ENCODE measurements at regions not wholly inside any gene's neighbourhood (a gene's known extent, or its start where the extent isn't known, plus 50 kb on each side); places are given as distances from the start of the nearest gene placed in this dataset.

DNA sequence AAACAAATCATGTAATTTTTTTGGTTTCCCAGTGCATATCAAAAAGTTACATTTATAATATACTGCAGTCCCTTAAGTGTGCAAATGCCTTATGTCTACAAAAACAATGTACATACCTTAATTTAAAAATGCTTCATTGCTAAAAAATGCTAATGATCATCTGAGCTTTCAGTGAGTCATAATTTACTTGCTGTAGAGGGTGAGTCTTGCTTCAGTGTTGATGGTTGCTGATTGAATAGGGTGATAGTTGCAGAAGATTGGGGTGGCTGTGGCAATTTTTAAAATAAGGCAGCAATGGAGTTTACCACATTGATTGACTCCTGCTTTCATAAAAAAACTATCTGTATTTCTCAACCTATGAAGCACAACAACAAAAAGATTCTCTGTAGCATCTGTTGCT lies 613.9 kb downstream of the TBC1D4 start:
- Histone ChIP-seq H3K79me2 (ENCODE audit: insufficient read depth, low read depth) (no peaks in the 10 kb centered on the region), H3K27ac (no peak overlapping the region), H3K9ac (no peak overlapping the region), H3K36me3 (ENCODE audit: insufficient read depth) (no peaks in the 10 kb centered on the region), H3K4me1 (ENCODE audit: low read depth, poor library complexity, severe bottlenecking) (no peaks in the 10 kb centered on the region), H3K4me3 (IDR thresholded peaks at IDR 0.05; ENCODE audit: insufficient read depth, low read depth, low read length) (no peak overlapping the region), H3K4me2 (no peak overlapping the region), H2AFZ (ENCODE audit: low read depth) (no peak overlapping the region), H4K20me1 (ENCODE audit: insufficient read depth) (no peaks in the 10 kb centered on the region), H3K27me3 (ENCODE audit: insufficient read depth, low read depth) (no peaks in the 10 kb centered on the region)
- TF ChIP-seq, protein P1, sequence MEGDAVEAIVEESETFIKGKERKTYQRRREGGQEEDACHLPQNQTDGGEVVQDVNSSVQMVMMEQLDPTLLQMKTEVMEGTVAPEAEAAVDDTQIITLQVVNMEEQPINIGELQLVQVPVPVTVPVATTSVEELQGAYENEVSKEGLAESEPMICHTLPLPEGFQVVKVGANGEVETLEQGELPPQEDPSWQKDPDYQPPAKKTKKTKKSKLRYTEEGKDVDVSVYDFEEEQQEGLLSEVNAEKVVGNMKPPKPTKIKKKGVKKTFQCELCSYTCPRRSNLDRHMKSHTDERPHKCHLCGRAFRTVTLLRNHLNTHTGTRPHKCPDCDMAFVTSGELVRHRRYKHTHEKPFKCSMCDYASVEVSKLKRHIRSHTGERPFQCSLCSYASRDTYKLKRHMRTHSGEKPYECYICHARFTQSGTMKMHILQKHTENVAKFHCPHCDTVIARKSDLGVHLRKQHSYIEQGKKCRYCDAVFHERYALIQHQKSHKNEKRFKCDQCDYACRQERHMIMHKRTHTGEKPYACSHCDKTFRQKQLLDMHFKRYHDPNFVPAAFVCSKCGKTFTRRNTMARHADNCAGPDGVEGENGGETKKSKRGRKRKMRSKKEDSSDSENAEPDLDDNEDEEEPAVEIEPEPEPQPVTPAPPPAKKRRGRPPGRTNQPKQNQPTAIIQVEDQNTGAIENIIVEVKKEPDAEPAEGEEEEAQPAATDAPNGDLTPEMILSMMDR (conservative IDR thresholded peaks at IDR 0.05; ENCODE audit: low read depth, low read length), result no peak

DNA sequence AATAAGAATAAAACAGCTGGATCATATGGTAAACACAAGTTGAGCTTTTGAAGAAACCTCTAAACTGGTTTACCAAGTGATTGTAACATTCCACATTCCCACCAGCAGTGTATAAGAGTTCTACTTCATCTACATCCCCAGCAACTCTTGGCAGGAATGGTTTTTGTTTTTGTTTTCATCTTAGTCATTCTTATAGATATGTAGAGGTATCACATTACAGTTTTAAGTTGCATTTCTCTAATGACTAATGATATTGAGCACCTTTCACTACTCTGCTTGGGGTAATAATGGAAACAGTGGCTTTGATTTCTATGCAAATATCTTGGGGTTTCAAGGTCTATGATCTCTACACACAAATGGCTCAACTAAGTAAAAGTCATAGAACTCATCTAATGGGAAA lies 614.5 kb downstream of the TBC1D4 start:
- H3K27ac ChIP-seq, result no peak overlapping the region

DNA sequence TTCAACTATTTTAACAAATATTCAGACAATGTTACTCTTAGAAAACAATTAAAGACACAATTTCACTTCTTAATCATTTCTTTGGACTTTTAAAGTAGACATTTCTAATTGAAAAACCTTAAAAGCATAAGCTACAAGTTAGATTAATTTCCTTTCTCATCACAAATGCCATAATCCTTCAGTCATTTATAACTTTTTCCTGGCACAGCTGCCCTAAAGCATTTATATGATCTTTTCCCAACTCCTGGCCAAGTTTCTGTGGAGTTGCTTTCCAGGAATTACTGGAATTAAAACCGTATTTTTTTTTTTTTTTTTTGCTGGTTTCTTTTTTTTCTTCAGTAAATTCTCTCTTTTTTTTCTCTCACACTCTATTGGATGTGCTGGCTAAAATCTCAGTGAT lies 615.9 kb downstream of the TBC1D4 start:
- no peak overlapping the region for H3K4me2 ChIP-seq
- H3K79me2 ChIP-seq (ENCODE audit: insufficient read depth, low read depth), result no peaks in the 10 kb centered on the region
- H3K9ac ChIP-seq, result no peak overlapping the region
- no peaks in the 10 kb centered on the region for H3K36me3 ChIP-seq (ENCODE audit: insufficient read depth)
- no peak overlapping the region for H2AFZ ChIP-seq (ENCODE audit: low read depth)
- TF ChIP-seq, protein P1 (conservative IDR thresholded peaks at IDR 0.05; ENCODE audit: low read depth, low read length), result no peak
- H4K20me1 ChIP-seq (ENCODE audit: insufficient read depth), result no peaks in the 10 kb centered on the region
- H3K27me3 ChIP-seq (ENCODE audit: insufficient read depth, low read depth), result no peaks in the 10 kb centered on the region
- H3K4me1 ChIP-seq (ENCODE audit: low read depth, poor library complexity, severe bottlenecking), result no peaks in the 10 kb centered on the region
- H3K4me3 ChIP-seq (IDR thresholded peaks at IDR 0.05; ENCODE audit: insufficient read depth, low read depth, low read length), result no peak overlapping the region
- H3K27ac ChIP-seq, result no peak overlapping the region

More for the DNA sequence above, 614.5 kb downstream of the TBC1D4 start:
- TF ChIP-seq, protein P1 (conservative IDR thresholded peaks at IDR 0.05; ENCODE audit: low read depth, low read length), result no peak
- Histone ChIP-seq H3K36me3 (ENCODE audit: insufficient read depth) (no peaks in the 10 kb centered on the region), H4K20me1 (ENCODE audit: insufficient read depth) (no peaks in the 10 kb centered on the region), H3K4me2 (no peak overlapping the region), H2AFZ (ENCODE audit: low read depth) (no peak overlapping the region), H3K79me2 (ENCODE audit: insufficient read depth, low read depth) (no peaks in the 10 kb centered on the region), H3K4me1 (ENCODE audit: low read depth, poor library complexity, severe bottlenecking) (no peaks in the 10 kb centered on the region), H3K9ac (no peak overlapping the region), H3K4me3 (IDR thresholded peaks at IDR 0.05; ENCODE audit: insufficient read depth, low read depth, low read length) (no peak overlapping the region), H3K27me3 (ENCODE audit: insufficient read depth, low read depth) (no peaks in the 10 kb centered on the region)

DNA sequence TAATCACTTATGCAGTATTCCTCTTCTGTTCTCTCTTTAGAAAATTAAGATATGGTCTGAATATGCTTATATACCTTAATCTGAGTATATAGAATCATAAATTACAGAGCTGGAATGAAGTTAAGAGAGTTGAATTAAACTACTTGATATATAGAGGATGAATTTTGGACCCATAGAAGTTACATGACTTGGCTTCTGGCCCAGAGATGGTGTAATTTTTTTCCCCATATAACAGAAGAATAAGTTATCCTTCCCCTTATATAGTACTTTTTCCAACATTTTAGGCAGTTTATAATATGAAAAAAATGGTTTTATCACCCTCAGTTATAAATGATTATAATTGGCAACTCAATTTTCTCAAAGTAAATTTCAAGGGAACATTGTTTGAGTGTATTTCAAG lies 616.3 kb downstream of the TBC1D4 start:
- H3K4me3 ChIP-seq (IDR thresholded peaks at IDR 0.05; ENCODE audit: insufficient read depth, low read depth, low read length), result no peak overlapping the region
- H3K27me3 ChIP-seq (ENCODE audit: insufficient read depth, low read depth), result no peaks in the 10 kb centered on the region
- H3K9ac ChIP-seq, result no peak overlapping the region
- H4K20me1 ChIP-seq (ENCODE audit: insufficient read depth), result no peaks in the 10 kb centered on the region
- TF ChIP-seq, protein P1 (conservative IDR thresholded peaks at IDR 0.05; ENCODE audit: low read depth, low read length), result no peak
- no peaks in the 10 kb centered on the region for H3K4me1 ChIP-seq (ENCODE audit: low read depth, poor library complexity, severe bottlenecking)
- no peak overlapping the region for H2AFZ ChIP-seq (ENCODE audit: low read depth)
- H3K36me3 ChIP-seq (ENCODE audit: insufficient read depth), result no peaks in the 10 kb centered on the region
- H3K27ac ChIP-seq, result no peak overlapping the region
- H3K4me2 ChIP-seq, result no peak overlapping the region
- no peaks in the 10 kb centered on the region for H3K79me2 ChIP-seq (ENCODE audit: insufficient read depth, low read depth)

Measured in KMS-11 (cell line).